GM21786 (cell line): ENCODE measurements at regions not wholly inside any gene's neighbourhood (a gene's known extent, or its start where the extent isn't known, plus 50 kb on each side); places are given as distances from the start of the nearest gene placed in this dataset.

Source experiments
- ATAC-seq: cut with Tn5 transposase; IDR thresholded peaks from one replicate; pipeline ENCODE4 v1.9.1; 2021; ENCODE audit not compliant: unreplicated experiment

- ATAC-seq, result no peak
Observed at GRCh38 chr4:56243107-56243506, 144.2 kb downstream of the AASDH start.

- ATAC-seq, result no peak
Observed at GRCh38 chr4:56241500-56241899, 145.8 kb downstream of the AASDH start.

- ATAC-seq, result no peak
Observed at GRCh38 chr4:56240554-56241174, 146.6 kb downstream of the AASDH start.

GRCh38 chr4:56238251-56238650, 149.0 kb downstream of the AASDH start:
- no peak for ATAC-seq

GRCh38 chr4:56235725-56236124, 151.6 kb downstream of the AASDH start:
- ATAC-seq, result no peak

GRCh38 chr4:56235011-56235410, 152.3 kb downstream of the AASDH start:
- no peak for ATAC-seq

- ATAC-seq, result no peak
Observed at GRCh38 chr4:56234098-56234497, 153.2 kb downstream of the AASDH start.

GRCh38 chr4:56231410-56231809, 155.9 kb downstream of the AASDH start:
- no peak for ATAC-seq

GRCh38 chr4:56229947-56230346, 157.3 kb downstream of the AASDH start:
- no peak for ATAC-seq

GRCh38 chr4:56227301-56227835, 159.9 kb downstream of the AASDH start:
- no peak for ATAC-seq

- no peak for ATAC-seq
Observed at GRCh38 chr4:56226579-56226978, 160.7 kb downstream of the AASDH start.

- no peak for ATAC-seq
Observed at GRCh38 chr4:56224641-56225040, 162.7 kb downstream of the AASDH start.

- ATAC-seq, result no peak
Observed at GRCh38 chr4:56222514-56222913, 164.8 kb downstream of the AASDH start.

- ATAC-seq, result no peak
Observed at GRCh38 chr4:56220261-56220660, 167.0 kb downstream of the AASDH start.

GRCh38 chr4:56219447-56219846, 167.8 kb downstream of the AASDH start:
- ATAC-seq, result no peak

GRCh38 chr4:56218230-56218895, 168.9 kb downstream of the AASDH start:
- ATAC-seq, result no peak

- ATAC-seq, result no peak
Observed at GRCh38 chr4:56217343-56217890, 169.9 kb downstream of the AASDH start.

- no peak for ATAC-seq
Observed at GRCh38 chr4:56215901-56216300, 171.4 kb downstream of the AASDH start.

GRCh38 chr4:56215141-56215783, 172.0 kb downstream of the AASDH start:
- no peak for ATAC-seq

GRCh38 chr4:56213543-56213942, 173.7 kb downstream of the AASDH start:
- ATAC-seq, result no peak

GRCh38 chr4:56212774-56213173, 174.5 kb downstream of the AASDH start:
- ATAC-seq, result no peak

GRCh38 chr4:56211202-56211601, 176.1 kb downstream of the AASDH start:
- ATAC-seq, result no peak
